Muscle of back (tissue), 3 donors: ENCODE measurements at regions not wholly inside any gene's neighbourhood (a gene's known extent, or its start where the extent isn't known, plus 50 kb on each side); places are given as distances from the start of the nearest gene placed in this dataset.
A peak's percentile ranks its signal among the peaks of the same experiment; 100 is the strongest.
"Not testable (repeated sequence)": the region's sequence is repeated elsewhere in the genome, so short reads cannot be mapped to it uniquely, and the experiment has no call there.

ENCODE experiments used
- DNase-seq, 3 donors: peaks; one replicate each; pipeline versions ENCODE4 v3.0.0 to v3.0.0-alpha.2; 2013

DNA sequence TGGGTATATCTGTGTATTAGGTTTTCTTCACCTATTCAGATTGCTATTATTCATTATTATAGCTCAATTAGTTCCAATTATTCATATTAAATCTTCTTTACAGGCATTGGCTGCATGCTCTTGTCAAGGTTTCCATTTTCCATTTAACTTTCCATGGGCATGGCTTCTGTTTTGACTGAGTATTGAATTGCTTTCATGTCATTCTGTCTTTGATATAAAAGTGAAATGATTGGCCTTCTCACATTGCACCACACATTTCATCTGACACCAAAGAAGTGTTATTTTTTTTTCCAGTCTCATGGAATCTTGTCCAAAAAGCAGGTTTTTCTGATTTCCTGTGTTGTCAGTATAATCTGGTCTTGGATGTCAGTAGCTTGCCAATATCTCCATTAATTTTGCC is 1244.3 kb downstream of the RAPGEF2 start:
- no peak for DNase-seq

DNA sequence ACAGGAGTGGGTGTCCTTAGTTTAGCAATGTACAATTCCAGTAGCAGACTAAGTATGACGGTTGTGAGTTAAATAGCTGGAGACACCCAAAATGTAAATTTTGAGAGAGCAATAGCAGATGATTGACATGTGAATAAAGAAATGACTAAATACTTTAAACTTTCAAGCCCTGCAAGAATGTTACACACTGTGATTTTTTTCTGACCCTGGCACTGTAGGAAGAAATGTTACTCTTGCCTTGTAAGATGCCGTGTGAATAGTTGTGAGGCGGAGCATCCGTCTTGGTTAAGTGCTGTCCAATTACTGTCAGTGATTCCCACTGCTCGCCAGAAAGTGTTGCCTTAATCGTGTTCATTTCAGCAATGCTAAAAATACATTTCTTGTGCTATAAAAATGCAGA is 1248.1 kb downstream of the RAPGEF2 start:
- no peak for DNase-seq

DNA sequence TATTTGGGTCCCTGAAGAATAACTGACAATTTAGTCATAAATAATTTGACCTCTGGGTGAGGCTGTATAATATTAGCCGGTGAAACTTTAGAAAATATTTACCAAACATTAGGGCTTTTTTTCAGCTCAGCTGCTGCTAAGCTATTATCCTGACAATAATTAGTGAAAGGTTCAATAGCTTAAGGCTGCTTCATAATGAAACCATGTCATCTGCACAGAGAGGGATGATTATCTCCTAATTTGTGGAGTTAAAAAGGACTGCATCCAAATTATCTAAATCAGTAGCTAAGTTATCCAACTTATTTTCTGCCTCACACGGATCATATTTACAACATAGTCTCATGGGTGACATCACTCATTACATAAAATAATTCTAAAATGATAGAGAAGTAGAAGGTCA is 1249.8 kb downstream of the RAPGEF2 start:
- no peak for DNase-seq

DNA sequence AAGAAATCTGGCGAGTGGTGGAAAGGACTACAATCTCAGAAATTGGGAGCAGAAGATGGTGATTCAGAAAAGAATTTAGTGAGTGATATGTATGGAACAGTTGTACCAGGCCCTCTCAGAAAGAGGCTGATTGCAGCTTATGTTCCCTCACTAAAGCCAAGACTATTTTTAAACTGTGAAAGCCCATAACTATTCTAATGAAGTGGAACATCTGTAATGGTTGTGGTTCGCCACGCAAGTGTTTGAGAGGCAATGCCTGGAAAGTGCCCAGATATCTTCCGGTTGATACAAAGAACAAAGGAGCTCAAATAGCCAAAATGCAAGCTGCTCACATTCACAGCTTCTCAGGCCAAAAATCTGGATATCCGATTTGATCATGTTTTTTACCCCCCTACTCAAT is 1250.7 kb downstream of the RAPGEF2 start:
- peak; percentile 16 to 47 (median 37) for DNase-seq

DNA sequence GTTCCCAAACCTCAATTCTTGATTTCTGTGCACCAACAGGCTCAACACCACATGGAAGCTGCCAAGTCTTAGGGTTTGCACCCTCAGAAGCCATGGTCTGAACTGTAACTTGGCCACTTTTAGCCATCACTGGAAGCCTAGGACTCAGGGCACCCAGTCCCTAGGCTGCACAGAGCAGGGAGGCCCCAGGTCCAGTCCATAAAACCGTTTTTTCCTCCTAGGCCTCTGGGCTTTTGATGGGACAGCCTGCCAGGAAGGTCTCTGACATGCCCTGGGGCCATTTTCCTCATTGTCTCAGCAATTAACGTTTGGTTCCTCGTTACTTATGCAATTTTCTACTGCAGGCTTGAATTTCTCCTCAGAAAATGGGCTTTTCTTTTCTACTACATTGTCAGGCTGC is 1259.6 kb downstream of the RAPGEF2 start:
- no peak for DNase-seq

DNA sequence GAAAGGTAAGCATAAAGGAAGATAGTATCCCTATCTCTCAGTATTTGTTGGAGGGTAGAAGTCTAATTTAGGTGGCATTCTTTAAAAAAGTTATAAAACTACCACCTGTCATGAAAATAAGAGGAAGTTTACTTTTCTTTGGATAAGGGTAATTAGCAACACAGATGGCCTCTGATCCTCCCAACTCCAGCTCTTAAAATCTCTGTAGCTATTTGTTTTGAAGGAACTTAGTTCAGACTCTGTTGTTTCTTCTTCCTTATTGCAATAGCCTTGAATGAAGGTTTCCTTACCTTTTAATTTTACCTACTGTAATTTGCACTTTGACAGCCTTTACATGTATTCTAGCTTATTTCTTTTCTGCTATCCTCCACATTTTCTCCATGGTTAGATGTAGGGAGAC is 1261.3 kb downstream of the RAPGEF2 start:
- DNase-seq = no peak

DNA sequence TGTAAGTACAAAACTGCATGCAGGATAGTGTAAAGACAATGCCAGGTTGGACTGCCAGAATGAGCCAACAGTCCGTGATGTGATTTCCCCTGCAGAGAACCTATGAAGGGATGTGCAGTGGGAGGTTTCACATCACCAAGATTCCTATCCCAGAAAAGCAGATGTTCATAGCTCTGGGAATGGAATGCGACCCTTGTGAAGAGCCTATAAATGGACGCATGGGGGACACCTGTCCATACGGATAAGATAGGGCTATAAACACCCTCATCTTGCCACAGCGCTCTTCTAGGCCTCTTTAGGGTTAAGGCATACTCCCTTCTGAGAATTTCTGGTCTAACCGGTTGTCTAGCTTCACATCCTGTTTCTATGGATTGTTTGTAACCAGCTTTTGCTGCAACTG is 1261.8 kb downstream of the RAPGEF2 start:
- not testable (repeated sequence) for DNase-seq

DNA sequence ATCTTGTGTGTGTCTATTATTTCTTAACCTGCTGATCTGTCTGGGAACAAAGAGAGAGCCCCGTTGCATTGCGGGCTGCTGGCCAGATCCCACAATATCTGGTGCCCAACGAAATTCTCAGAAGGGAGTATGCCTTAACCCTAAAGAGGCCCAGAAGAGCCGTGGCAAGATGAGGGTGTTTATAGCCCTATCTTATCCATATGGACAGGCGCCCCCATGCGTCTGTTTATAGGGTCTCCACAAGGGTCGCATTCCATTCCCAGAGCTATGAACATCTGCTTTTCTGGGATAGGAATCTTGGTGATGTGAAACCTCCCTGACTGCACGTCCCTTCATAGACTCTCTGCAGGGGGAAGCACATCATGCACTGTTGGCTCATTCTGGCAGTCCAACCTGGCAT is 1262.5 kb downstream of the RAPGEF2 start:
- DNase-seq = not testable (repeated sequence)

DNA sequence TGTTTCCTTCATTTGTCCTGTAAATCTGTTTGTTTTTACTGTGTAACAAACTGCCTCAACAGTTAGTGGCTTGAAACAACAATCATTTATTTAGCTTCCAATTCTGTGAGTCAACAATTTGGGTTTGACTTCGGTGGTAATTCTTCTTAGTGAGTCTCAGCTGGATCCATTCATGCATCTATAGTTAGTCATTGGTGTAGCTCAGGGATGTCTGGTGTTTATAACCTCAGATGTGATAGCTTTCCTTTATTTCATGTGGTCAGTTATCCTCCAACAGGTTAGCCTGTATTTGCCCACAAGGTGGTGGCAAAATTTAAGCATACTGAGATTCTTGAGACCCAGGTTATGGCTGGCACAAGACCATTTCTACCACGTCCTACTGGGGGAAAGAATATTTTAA is 1267.2 kb downstream of the RAPGEF2 start:
- no peak for DNase-seq

DNA sequence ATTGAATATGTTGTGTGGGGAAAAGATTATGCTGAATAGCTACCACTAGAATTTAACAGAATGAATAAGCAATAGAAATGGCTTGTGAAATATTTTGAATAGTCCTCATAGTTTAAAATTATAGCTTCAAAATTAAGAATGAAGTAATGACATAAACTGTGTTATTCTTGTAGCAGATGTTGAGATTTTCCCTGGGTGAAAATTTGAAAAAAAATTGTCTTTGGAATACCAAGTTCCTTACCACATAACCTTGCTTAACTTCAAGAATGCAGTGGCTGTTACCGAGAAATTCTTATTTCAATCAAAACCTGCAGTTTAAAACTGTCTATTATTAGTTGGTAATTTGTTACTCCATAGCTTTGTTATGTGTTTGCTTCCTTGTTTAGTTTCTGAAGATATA is 1268.6 kb downstream of the RAPGEF2 start:
- no peak for DNase-seq

DNA sequence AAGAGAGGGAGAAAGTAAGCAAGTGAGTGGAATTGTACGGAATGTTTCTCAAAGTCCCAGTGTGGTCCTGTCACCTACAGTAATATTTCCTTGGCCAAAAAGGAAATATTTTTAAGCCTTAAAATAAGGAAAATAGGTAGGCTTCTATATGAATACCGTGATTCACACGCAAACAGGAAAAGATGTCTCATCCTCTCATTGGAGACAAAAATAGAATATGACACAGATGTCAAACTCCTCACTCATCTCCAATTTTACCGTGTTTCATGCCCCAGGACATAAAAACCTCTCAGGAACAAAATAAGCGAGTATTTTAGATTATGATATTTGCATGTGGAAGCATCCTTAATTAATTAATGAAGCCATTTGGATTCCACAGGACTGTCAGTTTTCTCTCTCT is 1269.5 kb downstream of the RAPGEF2 start:
- no peak for DNase-seq

DNA sequence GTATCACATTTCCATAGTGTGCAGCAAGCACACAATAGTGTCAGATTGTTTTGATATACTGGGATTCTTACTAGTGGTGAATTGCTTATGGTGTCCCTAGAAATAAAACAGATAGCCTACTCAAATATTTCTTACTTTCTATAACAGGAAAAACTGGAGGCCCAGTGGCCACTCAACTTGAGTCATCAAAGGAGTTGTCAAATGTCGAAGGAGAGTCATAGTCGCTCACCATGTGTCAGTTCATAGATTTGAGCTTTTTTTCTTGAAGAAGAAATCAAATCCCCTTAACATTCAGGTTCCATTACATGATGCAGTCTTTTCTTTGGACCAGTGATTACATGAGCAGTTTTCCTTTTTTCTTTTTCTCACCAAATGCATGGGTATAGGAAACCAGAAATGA is 1271.0 kb downstream of the RAPGEF2 start:
- no peak for DNase-seq

DNA sequence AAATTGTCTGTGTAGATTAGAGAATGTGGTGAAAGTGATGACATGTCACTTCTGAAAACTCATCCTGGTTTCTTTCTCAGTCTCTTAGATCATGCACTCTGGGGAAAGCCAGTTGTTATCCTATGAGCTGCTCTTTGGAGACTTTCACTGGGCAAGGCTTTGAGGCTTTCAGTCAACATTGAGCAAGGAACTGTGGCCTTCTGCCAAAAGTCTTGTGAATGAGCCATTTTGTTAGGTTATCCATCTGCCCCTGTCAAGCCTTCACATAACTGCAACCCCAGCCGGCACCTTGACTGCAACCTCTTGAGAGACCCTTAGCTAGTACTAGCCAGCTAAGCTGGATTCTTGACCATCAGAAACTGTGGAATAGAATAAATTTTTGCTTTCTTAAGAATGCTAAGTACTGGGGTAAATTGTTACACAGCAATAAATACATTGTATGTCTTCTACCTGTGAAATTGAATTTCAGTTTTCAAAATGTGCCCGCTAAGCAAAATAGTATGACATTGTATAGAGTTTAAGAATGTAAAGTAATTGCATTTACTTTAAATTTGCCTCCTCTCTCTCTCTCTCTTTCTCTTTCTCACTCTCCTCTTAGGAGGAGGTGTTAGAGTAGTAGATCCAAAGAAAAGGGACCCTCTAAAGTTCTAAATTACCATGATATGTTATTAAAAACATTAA is 1273.0 kb downstream of the RAPGEF2 start:
- no peak for DNase-seq

DNA sequence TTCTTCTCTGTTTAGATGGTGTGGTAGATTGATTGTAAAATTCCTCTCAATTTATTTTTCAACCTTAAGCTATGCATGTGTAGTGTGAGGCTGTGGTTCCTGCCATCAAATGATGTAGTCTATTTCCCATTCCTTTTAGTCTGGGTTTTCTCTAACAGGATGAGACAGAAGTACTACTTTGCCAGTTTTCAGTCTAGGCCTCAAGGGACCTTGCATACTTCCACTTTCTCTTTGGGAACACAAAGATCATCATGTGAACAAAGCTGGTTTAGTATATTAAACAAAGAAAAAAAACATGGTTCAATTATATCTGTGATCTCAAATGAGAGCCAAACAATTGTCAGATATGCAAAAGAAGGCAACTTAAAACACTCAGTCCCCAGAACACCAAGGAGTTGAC is 1284.0 kb downstream of the RAPGEF2 start:
- DNase-seq = peak in 2 of 3 donors; percentile 22 to 57

DNA sequence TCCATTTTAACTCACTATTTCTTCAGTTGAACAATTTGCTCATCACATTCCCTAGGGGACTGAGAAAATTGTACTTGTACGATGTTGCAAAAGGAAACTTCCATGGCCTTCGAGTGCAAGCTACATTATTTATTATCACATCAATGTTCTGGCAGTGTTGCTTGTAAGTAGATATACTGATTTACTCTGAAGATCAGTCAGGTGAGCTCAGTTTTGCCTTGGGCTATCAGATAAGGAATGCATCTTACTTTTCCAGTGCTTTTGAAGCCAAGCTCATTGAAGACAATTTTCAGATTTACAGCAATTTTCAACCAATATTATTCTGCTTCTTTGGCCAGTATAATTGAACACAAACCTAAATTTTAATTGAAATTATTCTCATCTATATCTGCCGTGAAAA is 1296.9 kb downstream of the RAPGEF2 start:
- DNase-seq = no peak

DNA sequence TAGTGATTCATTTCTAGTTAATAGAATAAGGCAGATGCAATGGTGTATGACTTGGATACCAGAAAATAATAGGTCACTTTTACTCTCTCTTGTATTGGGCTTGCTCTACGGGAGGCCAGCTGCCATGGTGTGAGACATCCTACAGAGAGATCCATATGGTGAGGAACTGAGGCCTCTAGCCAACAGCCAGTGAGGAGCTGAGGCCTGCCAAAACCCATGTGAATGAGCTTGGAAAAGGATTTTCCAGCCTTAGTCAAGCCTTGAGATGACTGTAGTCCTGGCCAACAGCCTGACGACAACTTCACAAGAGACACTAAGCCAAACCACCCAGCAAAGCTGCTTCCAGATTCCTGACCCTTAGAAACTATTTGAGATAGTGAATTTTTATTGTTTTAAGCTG is 1300.2 kb downstream of the RAPGEF2 start:
- no peak for DNase-seq

DNA sequence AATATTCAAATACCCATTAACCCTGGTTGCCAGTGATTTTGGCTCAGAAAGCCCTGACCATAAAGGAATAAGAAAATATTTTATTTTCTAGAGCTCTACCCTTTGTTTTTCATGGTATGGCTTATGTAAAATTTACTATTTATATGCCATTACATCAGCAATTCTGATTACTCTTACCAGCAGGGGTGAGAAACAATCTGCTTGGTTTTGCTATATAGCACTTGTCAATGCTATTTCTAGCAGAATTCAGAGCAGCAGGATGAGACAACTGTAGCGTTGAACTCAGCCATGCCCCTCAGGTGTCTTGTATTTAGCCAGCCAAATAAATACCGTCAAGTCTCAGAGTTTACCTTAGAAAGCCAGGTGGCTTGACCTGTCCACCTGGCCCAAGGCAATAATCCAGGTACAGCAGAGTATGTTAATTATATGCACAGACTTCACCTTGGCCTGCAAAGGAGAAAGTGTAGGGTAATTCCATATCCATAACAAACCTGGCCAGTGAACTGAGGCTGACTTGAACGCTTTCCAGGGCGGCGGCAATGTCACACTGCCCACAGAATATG is 1303.5 kb downstream of the RAPGEF2 start:
- DNase-seq = no peak

DNA sequence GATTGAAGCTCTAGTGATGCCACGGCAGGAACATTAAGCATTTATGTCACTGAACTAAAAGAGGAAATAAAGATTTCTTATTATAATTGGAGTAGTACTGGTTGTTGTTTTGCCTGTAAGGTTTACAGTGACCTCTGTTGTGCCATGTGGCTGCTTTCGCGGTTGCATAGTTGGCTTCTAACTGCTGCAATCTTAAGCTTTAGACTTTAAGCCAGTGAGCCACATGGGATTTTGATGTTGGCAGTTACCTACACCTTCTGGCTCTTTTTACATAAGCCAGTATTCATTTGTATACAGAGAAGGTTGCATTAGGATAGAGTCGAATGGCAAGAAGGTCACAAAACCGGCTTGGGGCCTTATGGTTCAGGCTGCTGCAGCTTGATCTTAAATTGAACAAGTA is 1311.6 kb downstream of the RAPGEF2 start:
- DNase-seq = no peak

DNA sequence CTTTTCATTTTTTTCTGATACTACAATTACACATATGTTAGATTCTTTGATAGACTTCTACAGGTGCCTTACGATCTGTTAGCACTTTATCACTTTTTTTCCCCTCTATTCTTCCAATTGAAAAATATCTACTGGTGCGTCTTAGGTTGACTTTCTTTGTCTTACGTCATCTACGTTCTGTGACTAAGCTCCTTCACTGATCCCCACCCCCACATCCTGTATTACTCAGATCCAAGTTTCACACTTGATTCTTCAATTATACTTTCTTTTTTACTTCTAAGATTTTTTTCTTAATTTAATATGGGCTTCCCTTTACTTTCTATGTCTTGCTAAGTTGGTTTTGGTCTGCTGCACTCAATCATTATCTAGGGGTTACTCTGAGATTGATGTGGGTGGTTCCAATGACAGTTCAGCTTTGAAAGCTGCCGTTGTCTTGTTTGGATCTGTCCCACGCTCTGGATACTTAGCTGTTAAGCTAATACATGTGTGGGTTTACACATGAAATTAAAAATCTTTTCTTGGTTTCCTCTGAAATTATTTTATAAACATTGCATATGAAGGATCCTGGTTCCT is 1321.1 kb downstream of the RAPGEF2 start:
- DNase-seq = no peak

DNA sequence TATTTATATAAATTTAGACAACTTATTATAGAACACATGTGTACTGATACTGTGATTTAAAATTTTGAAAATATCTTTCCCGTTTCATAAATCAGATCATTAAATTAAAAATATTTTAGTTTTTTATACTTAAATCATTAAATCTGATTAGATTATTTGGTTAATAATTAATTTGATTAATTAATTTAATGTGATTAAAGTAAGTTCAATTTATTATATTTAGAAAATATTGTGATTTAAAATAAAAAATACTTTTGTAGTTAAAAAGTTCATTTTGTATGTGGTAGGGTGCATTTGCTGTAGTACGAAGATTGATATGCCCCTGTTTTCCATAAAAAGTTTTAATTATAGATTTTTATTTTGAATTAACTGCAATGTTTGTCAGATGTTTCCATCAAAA is 1323.4 kb downstream of the RAPGEF2 start:
- DNase-seq = no peak

DNA sequence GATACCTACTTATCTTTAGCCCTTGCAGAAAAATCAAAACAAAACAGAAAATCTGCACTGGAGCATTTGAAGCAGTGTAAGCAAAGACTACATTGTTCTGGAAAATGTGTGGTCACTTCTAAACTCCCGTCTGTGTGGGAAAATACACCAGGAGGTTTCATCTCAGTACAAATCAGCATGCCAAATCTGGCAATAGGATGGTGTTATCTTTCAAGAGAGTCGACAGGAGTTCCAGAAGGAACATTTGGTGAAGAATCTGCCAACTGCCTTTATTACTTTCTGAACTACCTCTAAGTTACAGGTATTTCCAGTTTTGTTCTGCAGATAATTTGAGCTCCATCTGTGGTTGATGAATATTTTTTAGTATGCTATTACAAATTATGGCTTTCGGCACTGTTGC is 1348.0 kb downstream of the RAPGEF2 start:
- DNase-seq = no peak

DNA sequence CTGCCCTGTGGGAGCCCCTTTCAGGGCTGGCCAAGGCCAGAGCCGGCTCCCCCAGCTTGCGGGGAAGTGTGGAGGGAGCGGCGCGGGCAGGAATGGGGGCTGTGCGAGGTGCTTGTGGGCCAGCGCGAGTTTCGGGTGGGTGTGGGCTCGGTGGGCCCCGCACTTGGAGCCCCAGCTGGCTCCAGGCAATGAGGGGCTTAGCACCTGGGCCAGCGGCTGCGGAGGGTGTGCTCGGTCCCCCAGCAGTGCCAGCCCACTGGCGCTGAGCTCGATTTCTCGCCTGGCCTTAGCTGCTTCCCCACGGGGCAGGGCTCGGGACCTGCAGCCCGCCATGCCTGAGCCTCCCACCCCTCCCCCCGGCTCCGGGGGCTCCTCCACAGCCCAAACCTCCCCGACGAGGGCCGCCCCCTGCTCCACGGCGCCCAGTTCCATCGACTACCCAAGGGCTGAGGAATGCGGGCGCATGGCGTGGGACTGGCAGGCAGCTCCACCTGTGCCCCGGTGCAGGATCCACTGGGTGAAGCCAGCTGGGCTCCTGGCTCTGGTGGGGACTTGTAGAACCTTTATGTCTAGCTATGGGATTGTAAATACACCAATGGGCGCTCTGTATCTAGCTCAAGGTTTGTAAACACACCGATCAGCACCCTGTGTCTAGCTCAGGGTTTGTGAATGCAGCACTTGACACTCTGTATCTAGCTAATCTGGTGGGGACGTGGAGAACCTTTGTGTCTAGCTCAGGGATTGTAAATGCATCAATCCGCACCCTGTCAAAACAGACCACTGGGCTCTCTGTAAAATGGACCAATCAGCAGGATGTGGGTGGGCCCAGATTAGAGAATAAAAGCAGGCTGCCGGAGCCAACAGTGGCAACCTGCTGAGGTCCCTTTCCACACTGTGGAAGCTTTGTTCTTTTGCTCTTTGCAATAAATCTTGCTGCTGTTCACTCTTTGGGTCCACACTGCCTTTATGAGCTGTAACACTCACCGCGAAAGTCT is 1379.1 kb downstream of the RAPGEF2 start:
- not testable (repeated sequence) for DNase-seq
